Ishikawa (cell line): ENCODE measurements at regions not wholly inside any gene's neighbourhood (a gene's known extent, or its start where the extent isn't known, plus 50 kb on each side); places are given as distances from the start of the nearest gene placed in this dataset.

Experiments used
- CEBPB ChIP-seq: IDR thresholded peaks from 2 replicates; pipeline ENCODE4 v1.6.1; 2012
- CREB1 ChIP-seq: IDR thresholded peaks from 2 replicates; pipeline ENCODE4 v1.6.1; 2012; ENCODE audit warnings: low read depth
- EGR1 ChIP-seq: IDR thresholded peaks from 2 replicates; pipeline ENCODE4 v1.6.1; 2012
- EP300 ChIP-seq: IDR thresholded peaks from 2 replicates; pipeline ENCODE4 v1.6.1; 2012; ENCODE audit warnings: borderline replicate concordance
- FOXM1 ChIP-seq: IDR thresholded peaks from 2 replicates; pipeline ENCODE4 v1.6.1; 2012; ENCODE audit warnings: low read depth, borderline replicate concordance
- MAX ChIP-seq: IDR thresholded peaks from 2 replicates; pipeline ENCODE4 v1.6.1; 2012
- NFIC ChIP-seq: IDR thresholded peaks from 2 replicates; pipeline ENCODE4 v1.6.1; 2012
- RAD21 ChIP-seq: IDR thresholded peaks from 2 replicates; pipeline ENCODE4 v1.6.1; 2012; ENCODE audit warnings: low read depth
- REST ChIP-seq: IDR thresholded peaks from 2 replicates; pipeline ENCODE4 v1.6.1; 2012; ENCODE audit warnings: low read depth, mild to moderate bottlenecking
- TAF1 ChIP-seq: IDR thresholded peaks from 2 replicates; pipeline ENCODE4 v1.6.1; 2012; ENCODE audit warnings: low read depth, mild to moderate bottlenecking
- TCF12 ChIP-seq: IDR thresholded peaks from 2 replicates; pipeline ENCODE4 v1.6.1; 2012; ENCODE audit warnings: low read depth
- TEAD4 ChIP-seq: IDR thresholded peaks from 2 replicates; pipeline ENCODE4 v1.6.1; 2012
- YY1 ChIP-seq: IDR thresholded peaks from 2 replicates; pipeline ENCODE4 v1.6.1; 2012; ENCODE audit warnings: low read depth
- ZBTB7A ChIP-seq: IDR thresholded peaks from 2 replicates; pipeline ENCODE4 v1.6.1; 2012; ENCODE audit warnings: low read depth

GRCh38 chr11:38723361-38723760 lies 2125.3 kb upstream of the RAG2 start:
- TF ChIP-seq YY1 (no peak), EP300 (no peak), TAF1 (no peak), CREB1 (no peak), ZBTB7A (no peak), NFIC (no peak), FOXM1 (no peak), REST (no peak), CEBPB (no peak), EGR1 (no peak), MAX (no peak), TCF12 (no peak), RAD21 (no peak), TEAD4 (no peak)
